NOMO-1 treated with DMSO at 0.1 percent for 48 hours (cell line): ENCODE measurements at regions not wholly inside any gene's neighbourhood (a gene's known extent, or its start where the extent isn't known, plus 50 kb on each side); places are given as distances from the start of the nearest gene placed in this dataset.

ENCODE experiments used
- DNase-seq: peaks from one replicate; lab custom pipeline; 2025; ENCODE audit not compliant: unreplicated experiment; lab: John Stamatoyannopoulos, UW

DNA sequence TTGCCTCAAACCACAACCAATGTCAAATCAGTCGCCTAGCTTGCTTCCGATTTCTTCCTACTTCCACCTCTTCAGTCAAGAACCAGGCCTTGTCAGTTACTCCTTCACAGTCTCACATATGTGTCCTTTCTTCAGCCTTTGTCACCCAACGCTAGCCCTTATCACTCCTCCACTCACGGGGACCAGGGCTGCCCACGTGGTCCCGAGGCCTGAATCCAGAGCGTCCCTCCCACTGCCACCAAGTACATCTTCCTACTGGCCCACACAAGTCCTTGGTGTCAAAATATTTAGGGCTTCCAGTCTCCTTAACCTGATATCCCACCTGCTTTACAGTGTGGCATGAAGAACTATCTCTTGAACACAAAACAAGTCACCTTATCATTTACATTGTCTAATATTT, 119.1 kb upstream of the SPRED2 start:
- no peak for DNase-seq

DNA sequence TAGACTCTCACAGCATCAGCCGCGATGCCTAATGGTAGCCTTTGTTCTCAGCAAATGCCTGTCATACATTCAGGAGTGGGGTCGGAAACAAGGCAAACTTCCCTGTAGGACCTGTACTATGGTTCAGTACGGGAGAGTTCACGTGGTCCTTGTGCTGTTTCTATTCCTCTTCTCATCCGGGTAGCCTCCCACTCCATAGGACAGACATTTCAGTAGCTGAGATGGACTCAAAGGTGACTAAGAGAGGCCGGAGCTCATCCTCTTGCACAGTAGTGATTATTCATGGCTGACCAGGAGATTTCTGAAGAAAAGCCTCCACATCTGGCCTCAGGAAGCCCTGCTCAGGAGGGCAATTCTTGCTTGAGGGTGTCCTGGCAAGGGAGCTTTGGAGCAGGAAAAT, 117.8 kb upstream of the SPRED2 start:
- DNase-seq = peak; percentile 18

DNA sequence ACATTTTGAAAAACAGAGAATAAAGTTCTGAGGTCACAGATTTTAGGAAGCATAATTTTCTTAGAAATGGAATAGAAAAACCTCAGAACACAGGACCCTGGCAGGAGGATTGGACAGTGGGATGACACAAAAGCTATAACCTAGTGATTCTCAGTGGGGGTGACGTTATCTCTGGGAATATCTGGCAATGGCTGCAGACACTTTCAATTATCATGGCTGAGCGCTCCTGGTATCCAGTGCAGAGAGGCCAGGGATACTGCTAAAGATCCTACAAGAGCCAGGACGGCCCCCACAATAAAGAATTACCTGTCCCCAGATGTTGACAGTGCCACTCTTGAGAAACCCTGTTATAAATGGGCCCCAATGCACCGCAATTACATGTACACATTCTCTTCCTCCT, 117.2 kb upstream of the SPRED2 start:
- no peak for DNase-seq

DNA sequence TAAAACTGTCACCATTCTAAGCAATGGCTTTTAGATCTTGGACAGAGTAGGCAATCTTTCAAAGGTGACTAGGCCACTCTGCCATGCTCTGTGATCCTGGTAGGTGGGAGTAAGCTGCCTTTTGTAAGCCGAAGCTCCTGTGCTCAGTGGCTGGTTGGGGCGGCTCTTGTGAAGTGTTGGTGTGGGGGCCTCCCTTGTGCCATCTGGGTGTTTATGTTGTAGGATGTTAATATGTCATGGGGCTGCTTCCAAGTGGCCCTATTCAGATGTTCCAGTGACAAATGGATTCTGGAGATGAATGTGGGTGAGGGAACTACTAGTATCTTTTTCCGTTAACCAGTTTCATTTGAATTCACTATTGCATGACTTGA, 116.8 kb upstream of the SPRED2 start:
- no peak for DNase-seq

DNA sequence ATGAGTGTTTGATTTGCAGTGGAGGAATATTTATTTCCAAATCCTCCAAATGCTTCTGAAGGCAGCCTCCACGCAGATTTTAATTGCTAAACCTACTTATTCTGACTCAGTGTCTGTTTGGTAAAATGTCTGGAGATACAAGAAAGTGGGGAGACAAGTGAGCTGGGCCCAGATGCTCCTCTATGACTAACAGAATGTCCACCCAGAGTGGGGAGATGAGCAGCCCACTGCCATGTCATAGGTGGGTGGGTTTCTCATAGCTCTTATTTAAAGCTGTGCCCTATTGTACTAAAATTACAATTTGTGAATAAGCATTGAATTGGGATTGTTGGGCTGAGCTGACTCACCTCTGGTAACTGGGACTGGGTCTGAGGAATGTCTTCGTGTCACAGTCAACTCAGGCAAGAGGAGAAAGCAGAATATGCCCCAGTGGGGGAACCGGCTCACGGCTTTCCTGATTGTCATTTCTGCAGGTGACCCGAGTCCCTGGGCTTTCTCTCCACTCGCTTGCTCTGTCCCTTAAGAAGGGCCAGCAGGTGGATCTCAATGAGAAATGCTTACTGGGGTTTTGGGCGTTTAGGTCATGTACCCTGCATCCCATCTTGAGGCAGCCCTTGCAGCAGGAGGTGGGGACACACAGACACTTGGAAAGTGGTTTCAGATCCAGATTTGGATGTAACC, 116.3 kb upstream of the SPRED2 start:
- DNase-seq = no peak

DNA sequence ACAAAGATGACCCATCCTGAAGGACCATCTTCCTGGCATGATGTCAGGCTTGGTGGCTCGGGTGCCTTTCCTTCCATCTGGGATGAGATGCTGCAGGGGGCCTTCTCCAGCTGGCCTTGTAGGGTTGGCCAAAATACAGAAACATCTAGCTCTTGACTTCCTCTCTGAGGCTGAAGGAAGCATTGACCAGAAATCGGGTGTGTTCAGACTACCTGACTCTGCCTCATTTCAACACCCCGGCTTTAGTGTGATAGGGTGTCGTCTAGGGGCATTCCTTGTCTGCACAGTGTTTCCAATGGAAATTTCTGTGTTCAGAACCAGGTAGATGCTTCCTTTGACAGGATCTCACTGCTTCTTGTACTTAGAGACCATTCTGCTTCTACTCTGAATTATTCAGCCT, 115.7 kb upstream of the SPRED2 start:
- DNase-seq = no peak

DNA sequence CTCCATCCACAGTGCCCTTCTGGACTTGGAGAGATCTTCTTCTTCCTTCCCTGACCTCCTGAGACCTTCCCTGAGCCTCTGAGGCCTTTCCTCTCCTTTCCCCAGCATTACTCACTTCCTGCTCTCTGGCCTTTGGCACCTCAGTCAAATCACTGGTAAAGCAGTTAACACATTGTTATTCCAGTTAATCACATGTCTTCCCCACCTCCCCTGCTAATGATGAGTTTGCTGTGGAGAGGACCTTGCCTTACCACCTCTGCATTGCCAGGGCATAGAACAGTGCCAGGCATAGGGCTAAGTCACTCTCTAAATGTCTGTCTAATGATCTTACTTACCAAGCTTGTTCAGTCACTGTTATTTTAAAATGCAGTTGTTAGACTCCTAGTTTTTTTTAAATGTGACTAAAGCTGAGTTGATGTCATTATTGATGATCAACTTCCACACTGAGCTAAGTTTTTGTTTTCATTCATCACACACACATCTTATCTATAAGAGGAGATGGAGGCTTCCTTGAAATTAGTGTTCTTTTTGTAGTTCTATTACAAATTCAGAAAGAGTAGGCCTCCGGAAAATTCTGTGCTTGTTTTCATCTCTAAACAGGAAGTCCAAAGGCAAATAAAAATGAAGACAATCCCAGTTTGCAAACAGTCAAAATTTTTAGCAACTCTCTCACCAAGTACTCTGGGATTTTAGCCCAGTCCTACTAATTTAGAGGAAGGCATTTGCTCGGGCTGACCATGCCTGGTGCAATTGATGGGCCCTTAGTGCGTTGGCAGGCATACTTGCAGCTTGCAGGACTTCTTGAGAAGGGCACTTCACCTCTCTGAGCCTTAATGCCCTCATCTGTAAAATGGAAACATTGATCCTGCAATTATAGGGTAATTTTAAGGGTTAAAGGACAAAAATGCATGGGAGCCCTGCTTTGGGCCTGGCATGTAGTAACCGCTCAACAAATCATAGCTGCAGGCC, 113.7 kb upstream of the SPRED2 start:
- no peak for DNase-seq

DNA sequence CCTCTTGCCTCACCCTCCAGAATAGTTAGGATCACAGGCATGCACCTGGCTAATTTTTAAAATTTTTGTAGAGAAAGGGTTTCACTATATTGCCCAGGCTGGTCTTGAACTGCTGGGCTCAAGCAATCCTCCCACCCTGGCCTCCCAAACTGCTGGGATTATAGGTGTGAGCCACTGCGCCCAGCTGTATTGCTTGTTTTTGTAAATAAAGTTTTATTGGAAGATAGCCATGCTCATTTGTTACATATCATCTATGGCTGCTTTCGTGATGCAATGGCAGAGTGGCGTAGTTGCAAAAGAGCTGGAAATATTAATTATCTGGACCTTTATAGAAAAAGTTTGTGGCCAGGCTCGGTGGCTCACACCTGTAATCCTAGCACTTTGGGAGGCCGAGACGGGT, 109.4 kb upstream of the SPRED2 start:
- no peak for DNase-seq

DNA sequence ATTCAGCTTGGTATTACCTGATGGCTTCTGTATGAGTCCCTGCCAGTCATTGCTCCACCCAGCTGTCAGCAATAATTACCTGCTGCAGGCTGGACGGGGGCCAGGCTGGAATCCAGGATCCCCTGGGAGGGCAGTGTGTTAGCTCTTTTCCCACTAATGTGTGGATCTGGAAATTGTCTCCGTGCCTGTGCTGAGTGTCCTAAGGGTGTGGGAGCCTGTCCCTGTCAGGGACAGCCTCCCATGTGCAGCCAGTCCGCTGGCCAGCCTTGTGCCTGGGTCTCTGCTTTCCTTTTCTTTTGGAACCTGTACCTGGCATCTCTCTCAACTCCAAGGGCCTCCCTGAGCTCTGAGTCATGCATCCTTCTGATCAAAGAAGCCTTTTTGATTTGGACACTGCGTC, 107.2 kb upstream of the SPRED2 start:
- DNase-seq = no peak

DNA sequence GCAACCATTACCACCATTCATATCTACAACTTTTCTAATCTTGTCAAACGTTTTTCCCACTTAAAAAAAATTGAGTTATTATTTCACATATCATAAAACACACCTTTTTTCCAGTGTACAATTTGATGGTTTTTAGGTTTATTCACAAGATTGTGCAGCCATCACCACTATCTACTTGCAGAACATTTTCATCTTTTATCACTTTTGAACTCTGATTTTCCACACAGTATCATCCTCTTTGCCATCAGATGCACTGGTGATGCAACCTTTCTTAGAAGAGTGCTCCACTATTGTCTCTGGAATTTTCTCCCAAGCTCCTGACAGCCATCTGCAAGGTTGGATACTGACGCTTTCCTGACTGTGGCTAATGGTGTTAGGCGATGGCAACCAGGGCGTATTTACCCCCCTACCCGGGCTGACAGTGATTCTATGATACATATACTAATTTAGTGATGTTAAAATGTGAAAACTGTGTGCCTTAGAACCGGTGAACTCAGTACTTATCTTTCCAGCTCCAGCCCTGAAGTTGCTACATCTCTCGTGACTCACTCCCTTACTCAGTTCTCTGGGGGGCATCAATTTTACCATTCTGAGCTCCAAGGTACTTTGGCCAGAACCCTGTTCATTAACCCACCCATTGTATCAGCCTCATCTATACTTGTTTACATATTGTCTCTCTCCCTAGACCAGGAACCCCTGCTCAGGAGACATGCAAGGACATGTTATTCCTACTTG, 105.4 kb upstream of the SPRED2 start:
- no peak for DNase-seq

DNA sequence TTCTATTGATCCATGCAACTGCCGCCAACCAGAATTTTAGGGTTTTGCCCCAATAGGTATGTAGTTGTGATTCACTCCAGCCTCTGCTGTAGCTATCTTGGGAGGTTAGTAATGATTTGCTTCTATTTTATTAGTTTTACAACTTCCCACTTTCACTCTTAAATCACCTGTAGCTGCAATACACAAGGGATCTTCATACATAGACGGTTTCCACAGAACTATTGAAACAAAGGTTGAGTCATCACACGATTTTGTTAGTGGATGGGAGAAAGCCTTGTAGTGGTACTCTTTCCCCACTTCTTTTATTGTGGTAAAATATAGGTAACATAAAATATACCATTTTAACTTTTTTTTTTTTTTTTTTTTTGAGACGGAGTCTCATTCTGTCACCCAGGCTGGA, 104.2 kb upstream of the SPRED2 start:
- DNase-seq = peak; percentile 24

DNA sequence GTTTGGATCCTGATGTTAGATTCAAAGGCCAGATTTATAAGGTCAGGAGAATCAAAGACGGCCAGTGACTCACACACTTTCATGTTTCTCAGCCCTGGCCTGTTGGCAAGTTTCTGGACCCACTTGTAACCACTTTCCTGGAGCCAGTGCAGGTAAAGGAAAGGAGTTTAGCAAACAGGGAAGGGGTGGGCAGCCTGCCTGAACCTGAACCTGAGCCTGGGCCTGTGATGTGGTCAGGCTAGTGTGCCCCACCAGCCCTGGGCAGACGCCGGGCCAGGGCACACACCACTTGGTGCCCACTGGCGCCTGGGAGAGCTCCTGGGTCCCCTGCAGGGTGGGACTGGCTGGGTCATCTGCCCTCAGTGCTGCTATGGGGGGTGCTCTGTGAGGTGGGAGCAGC, 100.5 kb upstream of the SPRED2 start:
- no peak for DNase-seq

DNA sequence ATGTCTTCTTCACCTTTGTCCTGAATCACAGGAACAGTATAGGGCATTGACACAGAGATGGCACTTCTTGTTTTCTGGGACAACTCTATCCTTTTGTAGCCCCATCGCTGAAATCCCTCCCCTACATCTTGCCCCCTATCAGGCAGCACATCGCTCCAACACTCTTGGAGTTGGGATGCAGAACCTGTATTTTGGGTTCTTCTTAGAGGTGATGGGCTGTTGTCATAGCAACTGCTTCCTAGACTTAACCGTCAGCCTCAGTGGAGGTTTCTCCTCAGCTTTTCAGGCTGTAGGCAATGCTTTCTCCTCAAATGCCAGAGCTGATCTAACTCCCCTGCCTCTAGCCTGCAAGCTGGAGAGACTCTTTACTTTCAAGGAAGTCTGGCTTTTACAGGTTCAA, 99.9 kb upstream of the SPRED2 start:
- no peak for DNase-seq

DNA sequence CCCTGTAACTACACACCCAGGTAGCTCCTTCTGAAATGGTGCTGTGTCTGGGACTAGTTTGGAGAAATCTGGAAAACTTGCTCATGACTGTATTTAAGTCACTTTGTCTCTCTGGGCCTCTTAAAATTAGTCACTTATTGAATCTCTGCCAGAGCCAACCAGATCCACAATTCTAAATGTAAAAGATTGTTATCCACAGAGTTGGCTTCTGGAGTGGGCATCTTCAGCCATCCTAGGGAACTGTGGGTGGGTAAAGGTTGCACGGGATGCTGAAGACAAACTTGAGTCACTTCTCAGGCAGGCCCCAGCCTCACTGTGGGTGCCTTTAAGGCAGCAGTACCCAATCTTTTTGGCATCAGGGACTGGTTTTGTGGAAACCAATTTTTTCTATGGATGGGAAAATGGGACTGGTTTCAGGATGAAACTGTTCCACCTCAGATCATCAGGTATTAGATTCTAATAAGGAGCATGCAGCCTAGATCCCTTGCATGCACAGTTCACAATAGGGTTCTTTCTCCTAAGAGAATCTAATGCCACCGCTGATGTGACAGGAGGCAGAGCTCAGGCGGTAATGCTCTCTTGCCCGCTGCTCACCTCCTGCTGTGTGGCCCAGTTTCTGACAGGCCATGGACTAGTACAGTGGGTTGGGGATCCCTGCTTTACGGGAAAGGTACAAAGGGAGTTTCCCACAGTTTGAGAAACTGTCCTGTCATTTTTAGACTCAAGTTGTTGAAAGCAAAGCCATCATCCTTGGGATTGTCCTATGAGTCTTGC, 98.3 kb upstream of the SPRED2 start:
- no peak for DNase-seq

DNA sequence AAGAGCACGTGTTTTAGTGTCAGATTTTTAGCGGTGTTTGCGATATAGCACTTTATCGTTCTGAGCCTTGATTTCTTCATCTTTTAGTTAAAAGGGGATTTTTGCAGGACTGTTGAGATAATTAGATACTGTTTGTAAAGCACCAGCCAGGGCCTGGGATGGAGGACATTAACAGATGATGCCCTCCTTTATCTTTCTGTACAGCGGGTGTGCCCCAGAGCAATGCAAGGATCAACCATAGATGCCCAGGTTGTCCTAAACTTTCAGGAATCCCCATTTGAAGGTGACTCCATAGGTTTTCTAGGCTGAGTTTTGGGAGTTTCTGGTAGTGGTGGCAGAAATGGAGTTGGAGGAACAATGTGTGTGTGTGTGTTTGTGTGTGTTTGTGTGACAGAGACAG, 97.0 kb upstream of the SPRED2 start:
- no peak for DNase-seq

DNA sequence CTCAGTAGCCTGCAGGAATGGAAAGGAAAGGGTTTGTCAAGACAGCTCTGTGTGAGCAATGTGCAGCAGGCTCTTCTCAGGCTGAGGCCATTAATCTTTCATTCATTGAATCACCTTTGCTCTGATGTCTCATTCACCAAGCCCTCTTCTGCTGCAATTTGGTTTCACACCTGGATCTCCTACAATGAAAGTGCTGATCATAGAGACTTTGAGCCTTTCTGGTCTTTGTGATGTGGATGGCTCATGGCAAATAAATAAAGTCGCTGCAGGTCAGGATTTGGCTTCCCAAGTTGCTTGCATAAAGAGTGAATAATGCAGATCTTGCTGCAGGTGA, 95.8 kb upstream of the SPRED2 start:
- no peak for DNase-seq

DNA sequence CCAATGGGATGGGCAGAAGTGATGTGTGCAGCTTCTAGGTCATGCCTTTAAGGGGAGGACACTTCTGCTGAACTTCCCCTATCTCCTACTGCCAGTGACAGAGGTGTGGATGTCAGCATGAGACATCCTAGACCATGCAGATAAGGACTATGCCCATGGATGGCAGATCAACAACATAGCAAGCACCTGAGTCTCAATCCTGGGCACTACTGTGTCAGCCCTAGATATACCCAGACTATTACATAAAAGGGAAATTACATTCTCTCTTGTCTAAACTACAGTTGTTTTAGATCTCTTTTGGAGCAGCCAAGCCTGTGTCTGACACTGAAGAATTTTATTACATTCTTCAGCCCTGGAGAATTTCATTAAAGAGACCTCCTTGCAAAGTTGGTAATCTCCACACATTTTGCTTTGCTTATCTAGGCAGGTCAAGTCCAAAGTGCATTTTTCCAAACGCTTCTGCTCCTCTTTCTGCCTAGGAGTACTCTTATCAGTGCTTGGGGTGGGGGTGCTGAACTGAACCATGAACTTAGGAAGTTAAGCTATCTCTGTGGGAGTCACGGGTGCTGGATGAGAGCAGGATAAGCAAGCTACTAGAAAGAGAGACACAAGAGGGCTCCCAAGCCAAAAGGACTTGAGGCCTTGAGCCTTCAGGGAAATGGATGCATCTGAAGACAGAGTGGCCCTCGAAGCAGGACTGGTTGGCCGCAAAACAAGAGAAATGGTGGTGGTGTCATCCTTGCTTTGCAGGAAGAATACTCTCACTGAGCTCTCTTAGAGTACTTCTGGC, 95.2 kb upstream of the SPRED2 start:
- DNase-seq = no peak

DNA sequence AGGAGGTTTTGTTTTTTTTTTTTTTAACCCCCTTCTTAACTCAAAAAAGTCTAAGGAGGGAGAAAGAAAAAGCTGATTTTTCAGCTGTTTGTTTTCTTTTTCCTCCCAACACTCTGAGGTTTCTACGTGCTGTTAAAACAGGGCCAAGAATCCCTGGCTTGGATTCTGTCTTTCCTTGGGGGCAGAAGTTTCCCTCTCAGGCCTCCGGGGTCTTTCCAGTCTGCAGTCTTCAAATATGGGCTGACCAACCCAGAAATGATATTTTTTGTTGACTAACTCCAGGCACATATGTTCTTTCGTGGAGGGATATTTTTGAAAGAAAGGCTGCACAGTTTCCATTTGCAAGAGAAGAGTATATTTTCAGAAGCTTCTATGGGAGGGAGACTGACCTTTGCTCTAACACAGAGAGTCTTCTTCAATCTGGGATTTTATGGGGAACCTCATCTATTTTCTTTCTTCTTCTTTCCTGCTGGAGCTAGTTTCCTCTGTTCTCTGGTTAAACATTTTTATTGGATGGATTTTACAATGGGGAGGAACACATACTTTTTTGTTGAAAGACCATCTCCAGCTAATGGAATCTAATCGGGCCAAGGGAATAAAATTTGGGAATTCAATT, 93.3 kb upstream of the SPRED2 start:
- no peak for DNase-seq

DNA sequence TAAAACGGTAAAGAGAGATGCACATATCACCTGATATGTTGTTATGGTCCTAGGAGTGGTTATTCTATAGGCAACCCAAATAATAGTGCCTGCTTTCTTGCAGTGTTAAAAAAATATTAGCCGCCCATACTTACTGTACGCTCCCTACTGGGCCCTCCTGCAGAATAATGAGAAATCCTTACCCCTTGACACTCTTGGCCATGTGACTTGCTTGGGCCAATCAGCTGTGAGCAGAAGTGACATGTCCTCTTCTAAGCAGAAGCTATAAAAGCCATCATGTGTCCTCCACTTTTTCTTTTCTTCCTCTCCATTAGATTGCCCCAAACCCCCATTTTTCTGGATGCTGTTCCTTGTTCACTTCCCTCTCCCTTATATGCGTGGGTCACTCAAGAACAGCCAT, 90.5 kb upstream of the SPRED2 start:
- no peak for DNase-seq

DNA sequence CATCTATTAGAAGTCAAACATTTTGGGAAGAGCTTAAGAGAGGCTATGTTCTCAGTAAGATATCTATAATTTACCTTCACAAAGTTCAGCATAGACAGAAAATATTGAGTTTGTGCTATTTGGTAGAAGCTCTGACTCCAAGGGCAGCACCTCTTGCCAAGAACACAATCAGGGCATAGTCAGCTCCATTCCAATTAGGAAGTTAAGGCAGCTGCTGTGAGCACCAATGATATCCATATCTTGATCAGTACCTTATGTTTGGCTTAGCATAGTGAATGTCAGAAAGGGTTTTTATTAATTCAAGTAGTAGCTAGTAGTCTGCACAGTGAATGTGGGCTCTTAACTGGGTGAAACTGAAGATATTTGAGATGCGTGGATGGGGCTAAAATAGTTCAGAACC, 86.4 kb upstream of the SPRED2 start:
- no peak for DNase-seq
